ENCODE measurements at regions not wholly inside any gene's neighbourhood (a gene's known extent, or its start where the extent isn't known, plus 50 kb on each side); places are given as distances from the start of the nearest gene placed in this dataset.

DNA sequence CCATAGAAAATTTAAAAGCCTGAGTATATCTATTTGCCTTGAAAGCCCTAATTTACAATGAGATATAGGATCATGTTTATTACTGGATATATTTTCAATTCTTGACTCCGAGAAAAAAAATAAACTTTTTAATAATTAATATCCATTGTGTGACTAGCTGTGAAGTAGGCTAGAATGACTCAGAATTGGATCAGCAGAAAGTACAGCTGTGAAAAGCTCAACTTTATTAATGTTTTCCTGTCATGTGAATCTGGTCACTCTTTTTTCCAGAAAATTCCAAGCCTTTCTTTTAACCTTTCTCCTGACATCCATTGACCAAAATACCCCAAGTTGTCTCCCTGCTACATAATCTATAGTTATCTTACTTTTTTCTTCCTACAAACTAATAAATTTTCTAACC is 171.8 kb upstream of the PACRGL start:
- in situ Hi-C loops (cut with MboI; ENCODE audit: low sequenced_read_pairs), result loop anchor here (25.0 kb wide), 1 partner anchor 1841 kb away; no protein-coding TSS in a partner anchor
- no peak for TF ChIP-seq FOS (IDR thresholded peaks at IDR 0.05; ENCODE audit: low read depth, low read length)
- no peak for TF ChIP-seq MXI1 (IDR thresholded peaks at IDR 0.05; ENCODE audit: borderline replicate concordance, low read depth, low read length)
- no peak for TF ChIP-seq POLR2A (IDR thresholded peaks at IDR 0.05; ENCODE audit: low read depth, low read length)
- TF ChIP-seq CHD1 (IDR thresholded peaks at IDR 0.05; ENCODE audit: low read depth, low read length), result no peak
- TF ChIP-seq MAFK (IDR thresholded peaks at IDR 0.05; ENCODE audit: low read depth, low read length), result no peak
- TF ChIP-seq MAZ (IDR thresholded peaks at IDR 0.05; ENCODE audit: borderline replicate concordance, low read depth, low read length), result no peak
- TF ChIP-seq CEBPB (IDR thresholded peaks at IDR 0.05; ENCODE audit: low read depth, low read length), result no peak
- CTCF ChIA-PET, result no interaction called here

More for the DNA sequence above, 171.8 kb upstream of the PACRGL start:
- H2BK120ac ChIP-seq (ENCODE audit: low read depth, low read length), result no peak overlapping the region; the same call in 1 of the 2 replicates
- no peaks in the 10 kb centered on the region for H3K9me3 ChIP-seq (ENCODE audit: control insufficient read depth, insufficient read depth, low read length)
- H2BK5ac ChIP-seq (ENCODE audit: low read depth, low read length, poor library complexity, severe bottlenecking), result no peak overlapping the region
- peaks cover 12% of the 10 kb centered on the region for H3K4me1 ChIP-seq (ENCODE audit: control insufficient read depth, insufficient read depth, low read length)
- H2BK15ac ChIP-seq (ENCODE audit: low read depth, low read length), result no peak overlapping the region
- no peak overlapping the region for H4K91ac ChIP-seq (ENCODE audit: insufficient read depth, low read depth, low read length)
- no peaks in the 10 kb centered on the region for H4K20me1 ChIP-seq (ENCODE audit: insufficient read depth, low read length)
- H3K18ac ChIP-seq (ENCODE audit: low read depth, low read length), result no peak overlapping the region; the same call in 1 of the 2 replicates
- no peaks in the 10 kb centered on the region for H3K79me1 ChIP-seq (ENCODE audit: low read depth in 1 of 2, low read length in 2 of 2)
- no peak overlapping the region for H3K27ac ChIP-seq (ENCODE audit: insufficient read depth, low read length)
- H4K5ac ChIP-seq (ENCODE audit: low read depth, low read length), result no peak overlapping the region; the same call in 1 of the 2 replicates
- no peak overlapping the region for H3K23ac ChIP-seq (ENCODE audit: low read depth, low read length)
- WGBS, 2 experiments (ENCODE audit: extremely low coverage in 2 of 2, insufficient read length in 1 of 2), result no CpG with 5 or more reads among the region's 1 CpG
- peaks cover 6% of the 10 kb centered on the region for H3K9me1 ChIP-seq (ENCODE audit: insufficient read depth, low read length)
- intact Hi-C loops (cut with micrococcal nuclease) (no loop called here), dilution Hi-C loops (cut with HindIII; ENCODE audit: low sequenced_read_pairs, unreplicated experiment) (no loop called here)
- no peaks in the 10 kb centered on the region for H3K27me3 ChIP-seq (ENCODE audit: control insufficient read depth, insufficient read depth, low read length)
- no peak overlapping the region for H3K14ac ChIP-seq (replicated peaks; ENCODE audit: low read depth, low read length)
- no peak overlapping the region for H2AFZ ChIP-seq (replicated peaks; ENCODE audit: low read length, poor library complexity)
- H2AK5ac ChIP-seq (ENCODE audit: low read depth, low read length), result no peak overlapping the region
- DNase-seq (peak; percentile 59), ATAC-seq (ENCODE audit: low read depth) (peak; percentile 30; the same call in 1 of the 2 replicates)
- no peak overlapping the region for H3K4ac ChIP-seq (ENCODE audit: low read depth, low read length)
- no TSS peak for BruUV-seq (replicated peaks)
- H2BK20ac ChIP-seq (ENCODE audit: low read depth, low read length), result no peak overlapping the region
- H3K4me2 ChIP-seq (ENCODE audit: low read depth, low read length), result no peak overlapping the region
- H3K4me3 ChIP-seq (ENCODE audit: insufficient read depth, low read depth, low read length), result no peak overlapping the region
- POLR2A ChIA-PET (ENCODE audit: unreplicated experiment), result no interaction called here
- H3K9ac ChIP-seq (ENCODE audit: low read depth, low read length), result no peak overlapping the region
- H3K36me3 ChIP-seq (ENCODE audit: control insufficient read depth, insufficient read depth, low read length), result no peaks in the 10 kb centered on the region; the same call in 1 of the 2 replicates
- no peak overlapping the region for H3K56ac ChIP-seq (ENCODE audit: extremely low read depth, insufficient read depth, low read length)
- no peak overlapping the region for H4K8ac ChIP-seq (ENCODE audit: low read depth in 2 of 2, low read length in 2 of 2)
- no peak overlapping the region for H2AK9ac ChIP-seq (replicated peaks; ENCODE audit: low read depth, low read length, poor library complexity)
